ENCODE measurements at regions not wholly inside any gene's neighbourhood (a gene's known extent, or its start where the extent isn't known, plus 50 kb on each side); places are given as distances from the start of the nearest gene placed in this dataset.

GRCh38 chr6:120211955-120212792, 862.6 kb upstream of the MAN1A1 start (continued):
- no peak for TF ChIP-seq ZNF570 (CRISPR knock-in tag; IDR thresholded peaks at IDR 0.05; ENCODE audit: borderline replicate concordance)
- no peak for TF ChIP-seq ZNF205 (CRISPR knock-in tag; IDR thresholded peaks at IDR 0.05)
- TF ChIP-seq ZFX (CRISPR knock-in tag; IDR thresholded peaks at IDR 0.05; ENCODE audit: low read depth) = no peak
- TF ChIP-seq CENPT (CRISPR knock-in tag; IDR thresholded peaks at IDR 0.05; ENCODE audit: low read depth) = no peak
- TF ChIP-seq KMT2B (CRISPR knock-in tag; IDR thresholded peaks at IDR 0.05) = no peak
- no peak for TF ChIP-seq RERE (CRISPR knock-in tag; IDR thresholded peaks at IDR 0.05; ENCODE audit: low read depth)
- TF ChIP-seq NR2F2 (IDR thresholded peaks at IDR 0.05; ENCODE audit: borderline replicate concordance, low read depth) = peak; percentile 84
- TF ChIP-seq ZNF44 (CRISPR knock-in tag; IDR thresholded peaks at IDR 0.05) = no peak
- TF ChIP-seq, protein P1, sequence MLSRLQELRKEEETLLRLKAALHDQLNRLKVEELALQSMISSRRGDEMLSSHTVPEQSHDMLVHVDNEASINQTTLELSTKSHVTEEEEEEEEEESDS (CRISPR knock-in tag; IDR thresholded peaks at IDR 0.05; ENCODE audit: borderline replicate concordance) = no peak
- TF ChIP-seq, protein P2, sequence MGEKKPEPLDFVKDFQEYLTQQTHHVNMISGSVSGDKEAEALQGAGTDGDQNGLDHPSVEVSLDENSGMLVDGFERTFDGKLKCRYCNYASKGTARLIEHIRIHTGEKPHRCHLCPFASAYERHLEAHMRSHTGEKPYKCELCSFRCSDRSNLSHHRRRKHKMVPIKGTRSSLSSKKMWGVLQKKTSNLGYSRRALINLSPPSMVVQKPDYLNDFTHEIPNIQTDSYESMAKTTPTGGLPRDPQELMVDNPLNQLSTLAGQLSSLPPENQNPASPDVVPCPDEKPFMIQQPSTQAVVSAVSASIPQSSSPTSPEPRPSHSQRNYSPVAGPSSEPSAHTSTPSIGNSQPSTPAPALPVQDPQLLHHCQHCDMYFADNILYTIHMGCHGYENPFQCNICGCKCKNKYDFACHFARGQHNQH (CRISPR knock-in tag; IDR thresholded peaks at IDR 0.05) = no peak
- TF ChIP-seq RFX3 (CRISPR knock-in tag; IDR thresholded peaks at IDR 0.05) = 0 out of 2 replicates have a peak, but pooled peaks have one; percentile 16
- TF ChIP-seq SMYD3 (CRISPR knock-in tag; IDR thresholded peaks at IDR 0.05) = no peak
- no peak for TF ChIP-seq ZZZ3 (CRISPR knock-in tag; IDR thresholded peaks at IDR 0.05; ENCODE audit: borderline replicate concordance)
- TF ChIP-seq HNRNPK (IDR thresholded peaks at IDR 0.05; ENCODE audit: low read depth, low read length, poor library complexity, severe bottlenecking) = no peak
- TF ChIP-seq PRDM10 (CRISPR knock-in tag; IDR thresholded peaks at IDR 0.05; ENCODE audit: low read depth) = no peak
- TF ChIP-seq ZFP62 (CRISPR knock-in tag; IDR thresholded peaks at IDR 0.05) = no peak
- TF ChIP-seq GATAD2A (CRISPR knock-in tag; IDR thresholded peaks at IDR 0.05) = peak; percentile 44; the same call in 1 of the 2 replicates
- TF ChIP-seq ZNF235 (CRISPR knock-in tag; IDR thresholded peaks at IDR 0.05; ENCODE audit: borderline replicate concordance) = no peak
- no peak for TF ChIP-seq ZNF709 (CRISPR knock-in tag; IDR thresholded peaks at IDR 0.05)
